RWPE2 (cell line): ENCODE measurements at regions not wholly inside any gene's neighbourhood (a gene's known extent, or its start where the extent isn't known, plus 50 kb on each side); places are given as distances from the start of the nearest gene placed in this dataset.

Source experiments
- ATAC-seq: fragments of 200-7000 bp; cut with Tn5 transposase; 3 replicates; pipeline ENCODE4 v1.9.1; 2021; ENCODE audit warnings: low read depth
- DNase-seq: peaks from one replicate; pipeline ENCODE4 v3.0.0-alpha.2; 2020; ENCODE audit warnings: low spot score
- H3K27ac ChIP-seq: fragments of 450-650 bp; 2 replicates; pipeline ENCODE4 v1.5.1; 2017; ENCODE audit warnings: mild to moderate bottlenecking; ENCODE audit not compliant: poor library complexity, severe bottlenecking
- H3K27me3 ChIP-seq: fragments of 250-450 bp; sonication (Bioruptor Pico); 2 replicates; pipeline ENCODE4 v1.5.1; 2021; ENCODE audit warnings: mild to moderate bottlenecking, moderate library complexity; ENCODE audit not compliant: insufficient read depth, poor library complexity, severe bottlenecking
- H3K36me3 ChIP-seq: fragments of 250-450 bp; sonication (Bioruptor Pico); 2 replicates; pipeline ENCODE4 v1.5.1; 2020; ENCODE audit warnings: low read depth, mild to moderate bottlenecking, moderate library complexity
- H3K4me1 ChIP-seq: fragments of 250-450 bp; sonication (Bioruptor Pico); 2 replicates; pipeline ENCODE4 v1.5.1; 2021; ENCODE audit warnings: mild to moderate bottlenecking, moderate library complexity; ENCODE audit not compliant: insufficient read depth, poor library complexity, severe bottlenecking
- H3K4me3 ChIP-seq: fragments of 250-450 bp; sonication (Bioruptor Pico); 2 replicates; pipeline ENCODE4 v1.5.1; 2021; ENCODE audit warnings: mild to moderate bottlenecking, moderate library complexity; ENCODE audit not compliant: severe bottlenecking
- H3K9me3 ChIP-seq: fragments of 250-450 bp; sonication (Bioruptor Pico); 2 replicates; pipeline ENCODE4 v1.5.1; 2021; ENCODE audit warnings: mild to moderate bottlenecking, moderate library complexity; ENCODE audit not compliant: severe bottlenecking
- CTCF ChIP-seq: fragments of 450-650 bp; IDR thresholded peaks from one replicate; pipeline ENCODE4 v1.5.1; 2017; ENCODE audit warnings: mild to moderate bottlenecking, moderate library complexity; ENCODE audit not compliant: poor library complexity, severe bottlenecking

- Histone ChIP-seq H3K27me3 (no peaks in the 10 kb centered on the region), H3K9me3 (no peaks in the 10 kb centered on the region), H3K27ac (no peak overlapping the region), H3K4me3 (no peak overlapping the region), H3K4me1 (no peaks in the 10 kb centered on the region), H3K36me3 (no peaks in the 10 kb centered on the region)
- no peak for TF ChIP-seq CTCF
- ATAC-seq (no peak), DNase-seq (no peak)
Measured at GRCh38 chr10:3274414-3274813, 101.8 kb upstream of the PITRM1 start.

DNA sequence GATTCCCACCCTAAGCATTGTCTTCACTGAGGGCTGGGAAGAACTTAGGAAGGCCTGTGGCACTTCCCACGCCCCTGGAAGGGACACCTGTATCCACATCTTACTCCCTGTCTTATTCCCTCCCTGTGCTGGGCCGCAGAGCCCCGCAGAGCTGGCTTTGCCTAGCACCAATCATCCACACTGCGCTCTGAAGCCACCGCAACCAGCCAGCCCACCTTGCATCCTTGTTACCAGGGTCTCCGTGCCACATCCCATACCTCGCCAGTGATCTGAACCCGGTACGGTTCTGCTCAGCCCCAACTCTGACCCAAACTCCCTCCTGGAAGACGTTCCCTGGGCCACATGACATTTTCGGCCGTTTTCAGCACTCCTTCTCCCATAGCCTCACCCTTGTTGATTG is 101.4 kb upstream of the PITRM1 start:
- Histone ChIP-seq H3K4me3 (no peak overlapping the region), H3K4me1 (no peaks in the 10 kb centered on the region), H3K9me3 (no peaks in the 10 kb centered on the region), H3K27me3 (no peaks in the 10 kb centered on the region), H3K36me3 (no peaks in the 10 kb centered on the region), H3K27ac (no peak overlapping the region)
- DNase-seq (no peak), ATAC-seq (no peak)
- no peak for TF ChIP-seq CTCF

- H3K36me3 ChIP-seq: no peaks in the 10 kb centered on the region
- H3K4me3 ChIP-seq: no peak overlapping the region
- ATAC-seq: no peak
- no peak for TF ChIP-seq CTCF
- no peaks in the 10 kb centered on the region for H3K9me3 ChIP-seq
- H3K27ac ChIP-seq: no peak overlapping the region
- no peak for DNase-seq
- no peaks in the 10 kb centered on the region for H3K27me3 ChIP-seq
- H3K4me1 ChIP-seq: no peaks in the 10 kb centered on the region
Measured at GRCh38 chr10:3272300-3272699, 99.7 kb upstream of the PITRM1 start.

- ATAC-seq (no peak), DNase-seq (no peak)
- H3K4me3 ChIP-seq: no peak overlapping the region
- H3K4me1 ChIP-seq: no peaks in the 10 kb centered on the region
- H3K27ac ChIP-seq: no peak overlapping the region
- H3K36me3 ChIP-seq: no peaks in the 10 kb centered on the region
- no peak for TF ChIP-seq CTCF
- no peaks in the 10 kb centered on the region for H3K27me3 ChIP-seq
- no peaks in the 10 kb centered on the region for H3K9me3 ChIP-seq
Measured at GRCh38 chr10:3271354-3272115, 99.0 kb upstream of the PITRM1 start.

- H3K9me3 ChIP-seq: no peaks in the 10 kb centered on the region
- no peak for ATAC-seq
- TF ChIP-seq CTCF: no peak
- H3K27me3 ChIP-seq: no peaks in the 10 kb centered on the region
- no peak overlapping the region for H3K27ac ChIP-seq
- no peak overlapping the region for H3K4me3 ChIP-seq
- H3K4me1 ChIP-seq: no peaks in the 10 kb centered on the region
- DNase-seq: no peak
- no peaks in the 10 kb centered on the region for H3K36me3 ChIP-seq
Measured at GRCh38 chr10:3270577-3271316, 98.2 kb upstream of the PITRM1 start.
